GM18873 (cell line): ENCODE measurements at regions not wholly inside any gene's neighbourhood (a gene's known extent, or its start where the extent isn't known, plus 50 kb on each side); places are given as distances from the start of the nearest gene placed in this dataset.

ENCODE experiments used
- ATAC-seq: cut with Tn5 transposase; IDR thresholded peaks from one replicate; pipeline ENCODE4 v1.9.1; 2021; ENCODE audit warnings: mild to moderate bottlenecking, moderate library complexity, moderate number of reproducible peaks; ENCODE audit not compliant: unreplicated experiment, low FRiP score

DNA sequence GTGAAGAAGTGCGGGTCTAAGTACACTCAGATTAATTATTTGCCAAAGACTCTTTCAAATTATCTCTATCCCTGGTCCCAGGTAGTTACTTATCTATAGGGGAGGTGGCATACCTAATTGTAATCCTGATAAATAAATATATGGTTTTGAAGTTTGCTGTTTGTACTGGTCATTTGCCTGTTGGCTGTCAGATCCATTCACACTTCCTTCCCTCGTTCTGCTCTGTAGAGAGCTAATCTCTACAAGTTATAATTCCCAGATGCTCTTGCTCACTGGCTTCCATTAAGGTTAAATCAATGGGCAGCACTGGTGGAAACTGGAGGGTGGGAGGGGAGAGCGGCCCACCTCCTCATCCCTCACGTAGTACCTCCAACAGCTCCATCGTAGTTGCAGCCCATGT, 447.1 kb downstream of the TXNL1 start:
- no peak for ATAC-seq

DNA sequence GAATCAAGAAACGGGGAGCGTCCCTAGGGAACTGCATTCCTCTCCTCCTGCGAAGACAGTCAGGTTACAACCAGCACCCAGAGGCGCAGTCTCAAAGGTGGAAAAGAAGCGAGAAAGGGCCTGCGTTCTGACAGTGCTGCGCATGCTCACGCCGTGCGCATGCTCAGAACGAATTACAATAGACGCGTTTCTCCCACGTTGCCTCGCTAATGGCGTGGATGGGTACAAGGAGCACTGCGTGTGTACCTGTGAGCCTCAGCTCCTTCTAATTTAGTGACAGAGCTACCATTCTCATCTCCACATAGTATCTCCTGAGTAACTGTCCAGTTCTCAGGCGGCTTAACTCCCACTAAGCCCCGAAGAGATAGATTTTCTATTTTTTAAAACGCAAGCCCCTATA, 448.8 kb downstream of the TXNL1 start:
- ATAC-seq, result no peak

DNA sequence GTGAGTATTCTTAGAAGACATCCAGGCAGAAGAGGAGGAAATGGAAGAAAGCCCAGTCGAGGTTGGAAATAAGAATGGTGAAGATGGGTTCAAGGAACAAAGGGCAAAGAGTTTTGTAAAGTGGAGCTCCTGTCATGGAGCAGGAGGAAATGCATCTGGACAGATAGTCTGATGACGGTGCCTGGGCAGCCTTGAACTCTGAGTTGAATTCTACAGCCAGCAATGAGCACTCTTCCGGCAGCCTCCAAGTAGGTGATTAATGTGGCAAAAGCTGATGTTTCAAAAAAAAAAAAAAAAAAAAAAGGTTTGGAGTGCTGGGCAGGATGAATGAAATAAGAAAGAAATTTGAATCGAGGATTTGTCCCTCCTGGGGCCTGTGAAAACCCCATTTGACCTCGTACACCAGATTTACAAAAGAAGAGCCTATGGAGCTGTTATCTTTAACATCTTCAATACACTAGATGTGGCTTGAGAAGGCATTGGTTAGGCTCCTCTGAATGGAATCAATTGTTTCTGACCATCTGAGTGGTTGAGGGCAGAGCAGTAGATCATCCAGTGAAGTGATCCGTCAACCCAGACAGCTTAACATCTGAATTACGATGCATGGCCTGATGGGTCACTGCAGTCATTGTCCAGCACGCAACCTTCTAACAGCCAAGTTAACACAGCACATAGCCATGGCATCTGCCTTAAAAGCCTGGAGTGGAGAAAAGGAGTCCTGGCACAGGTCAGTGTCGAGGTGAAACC, 449.7 kb downstream of the TXNL1 start:
- no peak for ATAC-seq

DNA sequence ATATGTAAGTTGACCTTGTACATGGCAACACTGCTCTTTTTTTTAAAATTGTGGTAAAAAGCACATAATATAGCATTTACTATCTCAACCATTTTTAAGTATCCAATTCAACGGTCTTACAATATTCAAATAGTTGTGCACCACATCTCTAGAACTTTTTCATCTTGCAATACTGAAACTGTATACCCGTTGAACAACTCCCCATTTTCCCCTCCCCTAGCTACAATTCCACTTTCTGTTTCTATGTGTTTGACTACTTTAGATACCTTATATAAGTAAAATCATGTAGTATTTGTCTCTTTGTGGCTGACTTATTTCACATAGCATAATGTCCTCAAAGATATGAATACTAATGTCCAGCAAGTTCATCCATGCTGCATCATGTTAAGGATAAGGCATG, 452.1 kb downstream of the TXNL1 start:
- ATAC-seq, result no peak

DNA sequence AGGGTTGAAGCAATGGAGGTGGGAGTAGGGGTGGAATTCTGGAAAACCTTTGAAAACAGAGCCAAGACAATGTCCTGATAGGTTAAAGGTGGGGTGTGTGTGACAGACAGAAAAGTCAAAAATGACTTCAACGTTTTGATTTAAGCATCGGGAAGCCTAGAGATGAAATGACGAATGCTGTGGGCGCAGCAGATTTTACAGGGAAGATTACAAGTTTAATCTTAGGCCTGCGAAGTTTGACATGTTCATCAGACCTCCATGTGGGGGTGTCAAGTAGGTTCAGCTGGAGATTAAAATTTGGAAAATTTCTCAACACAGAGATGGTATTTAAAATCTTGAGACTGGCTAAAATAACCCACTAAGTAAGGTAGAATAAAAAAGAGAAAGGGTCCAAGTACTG, 453.3 kb downstream of the TXNL1 start:
- ATAC-seq, result no peak

DNA sequence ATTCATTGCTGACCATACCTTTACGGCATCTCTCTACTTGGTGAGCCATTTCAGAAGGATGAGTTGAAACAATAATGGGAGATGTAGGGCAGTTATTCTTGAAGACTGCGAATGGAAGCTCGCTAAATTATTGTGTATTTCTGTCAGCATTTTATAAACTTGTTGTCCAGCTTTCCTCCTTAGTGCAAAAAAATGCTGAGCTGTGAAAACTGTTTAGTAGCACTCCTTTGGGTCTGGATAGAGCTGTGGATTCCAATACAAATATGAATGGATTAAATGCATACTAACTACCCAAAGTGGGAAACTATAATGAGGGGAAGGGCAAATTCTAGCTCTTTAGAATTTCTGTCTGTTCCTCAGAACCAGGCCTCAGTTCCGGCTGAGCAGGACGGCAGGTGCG, 461.6 kb downstream of the TXNL1 start:
- ATAC-seq, result no peak

DNA sequence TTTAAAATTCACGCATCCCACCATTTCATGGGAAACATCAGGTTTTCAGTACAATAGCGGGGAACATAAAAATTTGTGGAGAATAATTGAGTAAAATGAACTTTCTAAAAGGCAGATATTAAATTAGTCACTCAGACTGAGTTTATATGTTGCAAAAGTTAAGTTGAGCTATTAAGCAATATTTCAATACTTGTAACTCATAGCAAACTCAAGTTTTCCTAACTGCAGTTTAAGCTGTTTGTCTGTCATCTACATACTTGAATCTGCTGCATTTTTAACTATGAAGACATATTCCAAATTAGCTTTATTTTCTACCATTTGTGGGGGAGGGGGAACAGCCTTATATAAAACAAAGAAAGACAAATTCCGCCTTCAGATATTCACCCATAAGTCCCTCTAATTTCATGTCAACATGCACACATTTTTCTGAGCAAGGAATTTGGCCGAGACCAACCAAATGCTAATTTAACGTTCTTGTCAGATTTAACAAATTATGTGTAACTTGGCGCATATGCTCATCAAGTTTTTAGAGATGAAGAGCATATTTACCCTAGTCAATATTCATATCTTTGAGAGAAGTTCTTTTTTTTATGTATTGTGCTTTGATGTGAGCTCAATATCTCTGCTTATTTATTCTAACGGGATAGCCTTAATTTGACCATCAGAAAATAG, 462.9 kb downstream of the TXNL1 start:
- no peak for ATAC-seq

DNA sequence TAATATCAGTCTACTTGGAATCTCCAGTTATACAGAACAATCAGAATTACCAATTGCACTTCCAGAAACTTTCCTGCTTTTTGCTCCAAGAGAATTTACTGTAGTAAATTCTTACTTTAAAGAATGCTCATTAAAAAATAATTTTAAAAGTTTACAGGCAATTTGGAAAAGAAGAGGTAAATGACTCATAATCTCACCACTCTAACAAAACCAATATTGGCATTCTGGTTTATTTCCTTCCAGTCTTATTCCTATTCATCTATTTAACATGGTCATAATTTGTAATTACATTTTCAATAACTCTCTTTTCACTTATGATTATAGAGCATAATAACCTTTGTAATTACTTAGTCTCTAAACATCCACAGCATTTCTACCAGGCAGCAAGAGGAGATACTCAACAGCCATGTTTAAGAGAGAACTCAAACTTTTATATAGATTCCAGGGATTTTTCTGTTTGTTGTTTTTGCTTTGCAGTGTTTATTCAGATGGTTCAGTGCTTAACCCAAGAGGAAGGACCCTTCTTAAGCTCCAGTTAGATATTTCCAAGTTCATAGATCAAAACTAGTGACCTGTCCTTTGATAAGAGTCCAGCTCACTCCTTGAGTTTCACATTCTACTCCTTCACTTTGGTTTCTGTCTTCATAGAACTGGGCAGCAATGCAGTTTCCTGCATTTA, 464.7 kb downstream of the TXNL1 start:
- ATAC-seq, result no peak

DNA sequence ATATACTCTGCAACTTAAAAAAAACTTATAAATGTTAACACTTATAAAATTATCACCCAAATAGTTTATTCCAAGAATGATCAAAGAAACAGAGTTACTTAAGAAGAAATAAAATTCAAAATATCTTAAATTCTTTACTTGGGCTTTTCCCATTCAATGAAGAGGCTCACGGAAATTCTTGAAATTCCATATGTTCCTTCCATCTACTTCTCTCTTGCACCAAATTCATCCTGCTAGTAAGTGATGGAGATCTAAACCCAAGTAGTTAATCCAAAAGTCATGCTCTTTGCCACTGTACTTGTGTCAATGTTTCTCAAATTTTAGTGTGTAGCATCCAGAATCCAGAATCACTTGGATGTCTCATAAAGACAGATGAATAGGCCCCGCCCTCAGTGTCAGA, 465.9 kb downstream of the TXNL1 start:
- no peak for ATAC-seq

DNA sequence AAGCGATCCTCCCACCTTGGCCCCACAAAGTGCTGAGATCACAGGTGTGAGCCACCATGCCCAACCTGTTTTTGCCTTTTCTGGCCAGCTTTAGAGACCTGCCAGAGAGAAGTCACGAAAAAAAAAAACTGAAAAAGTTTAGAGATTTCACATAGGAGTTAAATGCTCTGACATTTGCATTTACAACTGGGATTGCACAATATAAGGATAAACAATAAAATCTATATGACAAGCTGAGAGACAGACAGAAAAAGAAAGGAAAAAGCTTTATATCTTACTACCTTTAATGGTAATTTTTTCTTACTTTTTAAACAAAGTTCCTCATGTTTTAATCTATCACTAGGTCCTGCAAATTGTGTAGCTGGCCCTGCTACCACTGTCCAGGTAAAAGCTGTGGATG, 466.5 kb downstream of the TXNL1 start:
- no peak for ATAC-seq

DNA sequence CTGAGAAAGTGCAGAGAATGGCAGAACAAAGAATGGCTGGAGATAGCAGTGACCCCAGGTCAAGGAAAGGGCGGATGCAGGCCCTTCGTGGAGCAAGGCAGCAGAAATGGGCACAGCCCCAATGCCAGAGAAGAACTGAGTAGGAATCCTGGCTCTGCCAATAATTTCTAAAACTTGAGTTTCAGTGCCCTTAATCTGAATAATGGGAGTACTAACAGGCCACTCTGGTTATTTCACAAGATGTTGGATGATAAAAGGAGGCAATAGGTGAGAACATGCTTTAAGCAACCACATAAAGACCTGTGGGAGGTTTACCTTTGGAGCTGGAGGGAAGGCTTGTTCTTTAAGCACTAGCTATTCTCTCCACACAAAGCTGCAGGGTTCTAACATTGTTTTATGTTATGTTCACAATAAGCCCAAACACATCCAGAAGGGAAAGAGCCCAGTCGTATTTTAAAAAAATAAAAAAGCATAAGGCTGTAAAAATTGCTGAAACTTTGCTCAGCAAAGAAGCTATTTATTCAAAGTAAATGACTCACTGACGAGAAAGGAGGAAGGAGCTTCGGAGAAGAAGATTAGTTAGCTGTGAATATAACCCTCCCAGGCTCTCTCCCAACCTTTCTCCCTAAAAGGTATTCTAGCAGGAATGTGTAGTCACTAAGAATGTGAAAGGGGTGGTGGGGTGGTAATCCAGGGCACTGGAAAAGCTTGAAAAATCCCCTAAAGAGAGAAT, 470.2 kb downstream of the TXNL1 start:
- no peak for ATAC-seq

DNA sequence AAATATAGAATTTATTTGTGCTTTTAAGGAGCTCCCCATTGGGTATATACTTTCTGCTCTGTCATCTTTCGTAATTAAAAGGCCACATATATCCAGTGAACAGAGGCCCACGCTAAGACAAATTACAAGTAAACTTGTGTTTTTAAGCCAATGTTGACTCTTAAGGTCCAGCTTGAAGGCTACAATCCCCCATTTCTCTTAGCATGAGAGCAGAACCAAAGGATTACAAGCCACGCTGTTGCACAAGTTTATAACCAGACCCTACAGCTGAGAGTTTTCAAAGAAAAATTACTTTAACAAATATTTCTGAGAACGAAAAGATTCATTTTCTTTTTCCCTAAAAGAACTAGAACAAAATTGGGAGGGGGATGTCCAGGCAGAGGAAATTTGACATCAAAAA, 471.0 kb downstream of the TXNL1 start:
- ATAC-seq, result no peak

DNA sequence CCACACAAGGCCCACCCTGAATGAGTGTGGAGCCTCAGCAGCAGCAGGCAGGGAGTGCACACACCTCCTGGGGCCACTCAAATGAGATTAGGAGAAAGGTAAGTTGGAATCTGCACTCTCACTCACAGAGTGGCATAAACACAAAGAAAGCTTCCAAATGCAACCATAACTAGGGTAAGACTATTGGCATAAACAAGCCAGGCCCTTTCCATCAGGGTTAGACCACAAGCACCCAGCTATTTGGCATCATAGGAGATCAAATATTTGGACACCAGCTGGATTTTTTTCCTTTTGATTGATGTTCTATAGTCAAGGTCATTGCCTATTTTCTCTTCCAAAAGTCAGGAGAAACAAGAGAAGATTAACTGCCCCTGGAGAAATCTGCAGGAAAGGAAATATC, 471.5 kb downstream of the TXNL1 start:
- no peak for ATAC-seq

DNA sequence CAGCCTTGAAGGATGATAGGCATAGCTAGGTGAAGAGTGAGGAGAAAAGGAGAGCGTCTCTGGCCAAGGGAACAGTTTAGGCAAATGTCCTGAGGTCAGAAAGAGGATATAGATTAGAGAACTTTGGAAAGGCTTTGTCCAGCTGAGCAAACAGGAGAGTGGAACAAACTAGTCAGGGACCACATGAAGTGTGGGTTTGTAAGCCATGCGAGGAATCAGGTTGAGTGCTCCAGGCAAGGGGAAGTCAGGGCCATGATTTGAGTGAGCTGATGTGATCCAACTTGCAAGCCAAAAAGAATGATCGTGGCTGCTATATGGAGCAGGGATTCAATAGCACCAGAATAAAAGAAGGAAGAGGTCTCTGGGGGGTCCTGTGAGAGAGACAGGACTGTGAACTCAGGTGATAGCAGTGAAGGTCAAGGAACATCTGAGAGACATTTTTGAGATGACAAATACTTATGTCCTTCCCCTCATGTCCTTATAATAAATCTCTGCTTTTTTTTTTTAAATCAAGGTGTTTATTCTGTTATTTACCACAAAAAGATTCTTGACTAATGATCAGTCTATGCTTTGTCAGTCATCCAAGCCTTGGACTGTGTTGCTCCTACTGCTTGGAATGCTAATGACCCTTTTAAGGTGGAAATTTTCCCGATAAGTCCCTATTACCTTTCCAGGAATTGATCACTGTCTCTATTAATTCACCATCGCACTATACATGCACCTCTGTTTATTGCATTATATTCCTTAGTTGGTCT, 472.6 kb downstream of the TXNL1 start:
- no peak for ATAC-seq

DNA sequence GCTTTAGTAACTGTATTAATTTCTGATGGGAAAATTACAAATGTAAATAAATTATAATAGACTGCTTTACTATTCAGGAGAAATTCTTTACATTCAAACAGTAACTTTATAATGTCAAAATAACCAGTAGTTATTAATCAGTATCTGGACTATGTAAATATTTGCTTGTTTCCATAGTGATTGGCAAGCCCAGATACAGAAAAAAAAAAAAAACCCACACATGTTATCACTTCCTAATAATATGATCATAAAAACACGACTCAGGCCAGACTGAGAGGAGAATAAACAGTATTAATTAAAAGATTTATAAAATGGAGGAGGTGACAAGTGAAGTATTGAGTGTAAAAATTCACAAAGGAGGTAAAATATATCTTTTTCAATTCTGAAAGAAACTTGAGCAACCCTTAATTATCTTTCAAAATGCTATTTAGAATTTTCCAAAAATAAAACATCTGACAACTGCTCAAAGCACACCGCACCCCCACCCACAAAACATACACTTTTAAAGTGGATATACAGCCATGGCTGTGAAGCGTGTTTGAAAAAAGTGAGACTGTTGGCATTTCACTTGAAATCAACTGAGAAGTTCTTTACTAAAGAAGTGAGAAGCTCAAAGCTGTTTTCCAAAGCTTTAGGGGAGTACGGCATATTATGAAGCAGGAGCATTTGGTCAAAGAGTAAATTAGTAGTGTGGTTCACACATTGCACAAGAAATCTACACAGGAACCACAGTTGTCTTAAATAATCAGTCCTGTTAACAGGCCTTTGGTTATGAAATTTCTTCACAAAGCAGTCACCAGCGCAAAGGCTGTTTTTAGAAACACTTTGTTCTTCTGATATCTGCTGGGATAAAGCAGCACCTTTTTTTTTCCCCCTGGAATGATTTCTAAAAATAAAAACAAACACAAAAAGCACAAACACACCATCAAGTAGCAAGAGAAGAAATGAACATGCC, 475.8 kb downstream of the TXNL1 start:
- no peak for ATAC-seq

DNA sequence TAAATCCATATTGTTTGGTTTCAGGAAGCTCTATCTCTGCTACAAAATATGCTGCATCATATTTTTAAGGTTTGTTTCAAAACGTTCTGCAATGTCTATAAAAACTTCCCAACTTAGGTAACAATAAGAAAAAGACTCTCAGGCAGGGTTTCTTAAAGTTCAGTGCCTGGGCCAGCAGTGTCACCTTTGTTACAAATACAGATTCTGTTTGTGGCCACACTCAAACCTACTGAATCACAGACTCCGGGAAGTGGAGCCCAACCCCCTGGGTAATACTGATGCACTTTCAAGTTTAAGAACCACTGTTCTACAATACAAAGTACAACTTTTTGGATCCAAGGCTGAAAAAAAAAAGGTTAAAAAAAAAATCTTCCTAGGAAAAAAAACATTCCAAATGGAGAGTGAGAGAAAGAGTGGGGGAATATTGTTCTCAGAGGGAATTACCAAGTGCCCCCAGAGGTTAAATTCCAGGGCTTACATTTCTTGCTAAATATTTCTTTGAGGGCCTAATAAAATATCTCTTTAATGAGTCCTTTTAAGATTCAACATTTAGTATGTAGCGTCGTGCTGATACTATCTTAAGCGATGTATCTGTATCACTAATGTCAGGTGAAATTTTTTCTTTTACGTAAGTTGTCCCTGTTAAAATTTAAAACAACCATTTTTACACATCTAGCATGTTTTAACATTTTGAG, 476.7 kb downstream of the TXNL1 start:
- ATAC-seq, result no peak

DNA sequence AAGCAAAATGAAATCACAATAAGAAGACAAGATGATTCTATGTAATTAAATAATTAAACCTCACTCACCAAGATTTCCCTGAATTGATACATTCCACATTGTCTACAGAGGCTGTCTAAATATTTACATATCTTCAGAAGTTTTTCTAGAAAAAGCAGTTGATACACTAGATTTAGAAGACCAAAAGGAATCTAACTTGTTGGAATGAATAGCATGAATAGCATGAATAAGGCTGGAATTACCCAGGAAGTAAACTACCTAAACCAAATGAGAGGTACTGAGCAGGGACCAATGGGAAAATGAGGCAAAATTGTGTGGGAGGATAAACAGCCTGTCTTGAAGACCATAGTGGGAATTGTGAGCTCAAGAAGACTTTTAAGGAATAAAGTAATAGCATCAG, 479.7 kb downstream of the TXNL1 start:
- no peak for ATAC-seq

DNA sequence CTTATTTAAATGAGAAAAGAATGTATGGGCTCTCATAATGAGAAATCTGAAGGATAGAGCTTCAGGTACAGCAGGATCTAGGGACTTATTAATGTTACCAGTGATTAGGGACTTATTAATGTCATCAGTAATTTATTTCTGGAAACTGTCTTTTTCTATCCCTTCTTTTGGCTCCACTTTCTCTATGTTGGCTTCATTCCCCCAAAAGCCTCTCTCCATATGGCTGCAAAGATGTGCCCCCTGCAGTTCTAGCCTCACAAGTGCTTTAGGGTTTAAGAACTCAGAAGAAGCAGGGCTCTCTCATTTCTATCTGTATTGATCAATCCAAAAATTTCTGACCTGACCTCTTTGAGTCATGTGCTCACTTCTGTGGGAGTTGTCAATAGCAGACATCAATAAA, 480.9 kb downstream of the TXNL1 start:
- ATAC-seq, result no peak
